ENCODE measurements at regions not wholly inside any gene's neighbourhood (a gene's known extent, or its start where the extent isn't known, plus 50 kb on each side); places are given as distances from the start of the nearest gene placed in this dataset.
A peak's percentile ranks its signal among the peaks of the same experiment; 100 is the strongest.

DNA sequence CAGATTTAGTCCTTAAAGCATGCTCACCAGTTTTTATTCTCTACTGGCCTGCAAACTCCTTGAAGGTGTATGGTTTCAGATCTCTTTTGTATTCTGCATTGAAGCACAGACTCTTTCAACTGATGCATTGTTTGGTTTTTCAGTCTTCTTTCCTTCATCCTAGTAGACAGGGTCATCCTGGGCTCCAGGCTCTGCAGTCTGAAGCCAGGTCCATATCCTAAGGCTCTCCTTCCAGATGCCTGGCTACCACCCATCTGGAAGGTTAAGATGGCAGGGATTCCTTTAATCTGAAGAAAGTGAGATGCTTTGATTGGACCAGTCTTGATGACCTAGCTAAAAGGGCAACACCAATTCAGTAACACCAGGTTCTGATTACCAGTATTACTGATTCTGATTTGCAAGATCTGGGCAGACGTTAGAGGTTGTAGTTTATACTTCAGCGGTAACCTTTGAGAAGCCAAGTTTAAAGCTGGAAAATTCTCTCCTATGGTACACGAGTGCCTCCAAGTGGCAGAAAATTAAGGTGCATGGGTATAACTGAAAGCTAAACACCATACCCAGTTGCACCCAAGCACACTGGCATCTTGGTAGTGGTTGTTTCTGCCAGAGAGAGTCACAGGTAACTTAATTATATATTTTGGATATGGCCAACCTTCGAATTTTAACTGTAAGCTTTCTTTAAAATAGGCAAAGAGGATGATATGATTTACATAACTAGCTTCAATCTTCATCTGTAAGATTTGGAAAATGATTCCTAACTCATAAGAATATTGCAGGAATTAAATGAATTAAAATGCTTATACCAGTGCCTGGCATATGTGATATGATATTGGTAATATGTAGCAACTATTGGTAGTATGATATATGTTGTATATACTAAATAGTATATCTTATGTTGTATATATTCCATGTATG, 1651.9 kb upstream of the MIR17HG start:
- no peak for DNase-seq (ENCODE audit: extremely low spot score, unreplicated experiment)
- no peak overlapping the region for H3K27ac Mint-ChIP-seq
- H3K9me3 Mint-ChIP-seq, result peaks cover 5% of the 10 kb centered on the region
- no peaks in the 10 kb centered on the region for H3K36me3 Mint-ChIP-seq
- H3K4me1 Mint-ChIP-seq (ENCODE audit: unreplicated experiment), result peaks cover 7% of the 10 kb centered on the region
- H3K4me3 Mint-ChIP-seq, result no peak overlapping the region
- TF ChIP-seq, protein P1, sequence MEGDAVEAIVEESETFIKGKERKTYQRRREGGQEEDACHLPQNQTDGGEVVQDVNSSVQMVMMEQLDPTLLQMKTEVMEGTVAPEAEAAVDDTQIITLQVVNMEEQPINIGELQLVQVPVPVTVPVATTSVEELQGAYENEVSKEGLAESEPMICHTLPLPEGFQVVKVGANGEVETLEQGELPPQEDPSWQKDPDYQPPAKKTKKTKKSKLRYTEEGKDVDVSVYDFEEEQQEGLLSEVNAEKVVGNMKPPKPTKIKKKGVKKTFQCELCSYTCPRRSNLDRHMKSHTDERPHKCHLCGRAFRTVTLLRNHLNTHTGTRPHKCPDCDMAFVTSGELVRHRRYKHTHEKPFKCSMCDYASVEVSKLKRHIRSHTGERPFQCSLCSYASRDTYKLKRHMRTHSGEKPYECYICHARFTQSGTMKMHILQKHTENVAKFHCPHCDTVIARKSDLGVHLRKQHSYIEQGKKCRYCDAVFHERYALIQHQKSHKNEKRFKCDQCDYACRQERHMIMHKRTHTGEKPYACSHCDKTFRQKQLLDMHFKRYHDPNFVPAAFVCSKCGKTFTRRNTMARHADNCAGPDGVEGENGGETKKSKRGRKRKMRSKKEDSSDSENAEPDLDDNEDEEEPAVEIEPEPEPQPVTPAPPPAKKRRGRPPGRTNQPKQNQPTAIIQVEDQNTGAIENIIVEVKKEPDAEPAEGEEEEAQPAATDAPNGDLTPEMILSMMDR (conservative IDR thresholded peaks at IDR 0.05), result peak; percentile 88
- H3K27me3 Mint-ChIP-seq, result no peaks in the 10 kb centered on the region

DNA sequence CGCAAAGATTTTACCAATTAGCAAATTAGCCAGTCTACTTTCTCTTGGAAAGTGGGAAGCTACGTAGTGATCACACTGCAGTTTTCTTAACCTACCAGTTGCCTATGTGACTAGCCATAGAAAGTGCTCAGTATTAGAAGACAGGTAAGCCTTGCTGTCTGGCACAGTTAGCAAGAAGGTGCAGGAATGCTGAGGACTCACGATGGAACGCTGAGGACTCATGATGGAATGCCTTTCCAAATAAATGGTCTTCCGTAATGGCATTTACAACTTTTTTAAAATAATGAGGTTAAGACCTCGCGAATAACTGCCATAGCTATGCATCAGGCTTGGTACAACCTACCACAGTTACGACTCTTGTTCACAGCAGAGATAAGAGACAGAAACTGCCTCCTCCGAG, 1645.6 kb upstream of the MIR17HG start:
- H3K4me3 Mint-ChIP-seq, result no peak overlapping the region
- H3K27ac Mint-ChIP-seq, result no peak overlapping the region
- no peaks in the 10 kb centered on the region for H3K27me3 Mint-ChIP-seq
- DNase-seq (ENCODE audit: extremely low spot score, unreplicated experiment), result no peak
- TF ChIP-seq, protein P1 (conservative IDR thresholded peaks at IDR 0.05), result no peak
- H3K36me3 Mint-ChIP-seq, result no peaks in the 10 kb centered on the region
- peaks cover 7% of the 10 kb centered on the region for H3K9me3 Mint-ChIP-seq
- no peaks in the 10 kb centered on the region for H3K4me1 Mint-ChIP-seq (ENCODE audit: unreplicated experiment)

DNA sequence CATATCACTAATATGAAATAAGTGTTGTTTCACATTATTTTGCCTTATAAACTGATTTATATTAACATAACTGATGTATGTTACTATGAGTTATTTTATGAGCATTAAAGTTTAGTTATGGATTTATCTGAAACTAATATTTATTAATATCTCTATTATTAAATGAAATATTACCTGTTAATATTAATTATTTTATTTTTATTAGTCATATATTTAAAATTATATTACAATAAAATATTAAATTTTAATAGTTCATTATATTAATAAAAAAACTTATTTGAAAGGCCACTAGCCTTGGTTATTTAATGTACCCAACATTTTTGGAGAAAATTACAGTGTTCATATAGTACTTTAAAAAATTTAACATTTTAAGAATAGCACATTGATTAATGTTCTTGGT, 1643.4 kb upstream of the MIR17HG start:
- H3K27ac Mint-ChIP-seq, result no peak overlapping the region
- H3K27me3 Mint-ChIP-seq, result no peaks in the 10 kb centered on the region
- no peak overlapping the region for H3K4me3 Mint-ChIP-seq
- no peaks in the 10 kb centered on the region for H3K36me3 Mint-ChIP-seq
- no peaks in the 10 kb centered on the region for H3K4me1 Mint-ChIP-seq (ENCODE audit: unreplicated experiment)
- TF ChIP-seq, protein P1 (conservative IDR thresholded peaks at IDR 0.05), result no peak
- peaks cover 7% of the 10 kb centered on the region for H3K9me3 Mint-ChIP-seq
- DNase-seq (ENCODE audit: extremely low spot score, unreplicated experiment), result no peak

DNA sequence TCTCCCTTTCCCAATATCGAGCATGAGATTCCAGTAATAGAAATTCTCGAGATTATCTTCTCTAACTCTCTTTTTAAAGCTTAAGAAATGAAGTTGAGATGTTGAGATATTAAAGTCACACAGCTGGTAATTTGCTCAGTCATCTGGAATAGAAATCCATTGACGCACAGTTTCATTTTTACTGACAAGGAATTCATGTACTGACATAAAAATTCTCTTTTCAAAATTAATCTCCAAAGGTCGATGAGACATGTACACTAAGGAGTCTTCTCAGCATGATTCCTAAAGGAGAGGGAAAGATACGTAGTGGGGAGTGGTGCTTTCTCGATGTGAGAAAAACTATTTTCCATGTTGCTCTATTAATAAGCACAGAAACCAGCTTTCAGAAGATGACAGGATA, 1639.5 kb upstream of the MIR17HG start:
- TF ChIP-seq, protein P1 (conservative IDR thresholded peaks at IDR 0.05), result no peak
- no peak for DNase-seq (ENCODE audit: extremely low spot score, unreplicated experiment)
- no peaks in the 10 kb centered on the region for H3K4me1 Mint-ChIP-seq (ENCODE audit: unreplicated experiment)
- no peak overlapping the region for H3K4me3 Mint-ChIP-seq
- H3K27me3 Mint-ChIP-seq, result no peaks in the 10 kb centered on the region
- H3K9me3 Mint-ChIP-seq, result no peaks in the 10 kb centered on the region
- H3K27ac Mint-ChIP-seq, result no peak overlapping the region
- H3K36me3 Mint-ChIP-seq, result no peaks in the 10 kb centered on the region

DNA sequence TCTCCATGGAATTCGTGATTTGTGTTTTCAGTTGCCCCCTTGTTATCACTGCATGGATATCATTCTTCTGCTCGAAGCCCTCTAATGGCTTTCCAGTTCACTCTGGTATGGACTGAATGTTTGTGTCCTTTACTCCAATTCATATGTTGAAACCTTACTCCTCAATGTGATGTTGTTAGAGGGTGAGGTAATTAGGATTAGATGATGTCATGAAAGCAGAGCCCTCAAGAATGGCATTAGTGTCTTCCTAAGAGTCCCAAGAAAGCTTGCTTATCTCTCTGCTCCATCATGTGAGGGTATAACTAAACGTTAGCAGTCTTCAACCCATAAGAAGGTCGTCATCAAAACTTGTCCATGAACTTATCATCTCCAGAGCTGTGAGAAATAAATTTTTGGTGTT, 1626.3 kb upstream of the MIR17HG start:
- Mint-ChIP-seq H3K27me3 (no peaks in the 10 kb centered on the region), H3K4me3 (no peak overlapping the region), H3K4me1 (ENCODE audit: unreplicated experiment) (no peaks in the 10 kb centered on the region), H3K27ac (no peak overlapping the region), H3K9me3 (peaks cover 8% of the 10 kb centered on the region), H3K36me3 (no peaks in the 10 kb centered on the region)
- TF ChIP-seq, protein P1 (conservative IDR thresholded peaks at IDR 0.05), result no peak
- no peak for DNase-seq (ENCODE audit: extremely low spot score, unreplicated experiment)

Measured in type B pancreatic cell (in vitro differentiated cells).